Activated CD8-positive, alpha-beta memory T cell treated with anti-CD3 and anti-CD28 coated beads, Interleukin-2, amount 50 U/mL, for 24 hours (primary cell): ENCODE measurements at regions not wholly inside any gene's neighbourhood (a gene's known extent, or its start where the extent isn't known, plus 50 kb on each side); places are given as distances from the start of the nearest gene placed in this dataset.
A peak's percentile ranks its signal among the peaks of the same experiment; 100 is the strongest.
"Not testable (repeated sequence)": the region's sequence is repeated elsewhere in the genome, so short reads cannot be mapped to it uniquely, and the experiment has no call there.

Source experiments
- DNase-seq: peaks from one replicate; pipeline ENCODE4 v3.0.0-alpha.2; 2020; ENCODE audit errors: extremely low read depth

GRCh38 chr5:152178350-152178699, 226.8 kb downstream of the NMUR2 start:
- no peak for DNase-seq

- no peak for DNase-seq
Observed at GRCh38 chr5:152177626-152178349, 227.3 kb downstream of the NMUR2 start.

DNA sequence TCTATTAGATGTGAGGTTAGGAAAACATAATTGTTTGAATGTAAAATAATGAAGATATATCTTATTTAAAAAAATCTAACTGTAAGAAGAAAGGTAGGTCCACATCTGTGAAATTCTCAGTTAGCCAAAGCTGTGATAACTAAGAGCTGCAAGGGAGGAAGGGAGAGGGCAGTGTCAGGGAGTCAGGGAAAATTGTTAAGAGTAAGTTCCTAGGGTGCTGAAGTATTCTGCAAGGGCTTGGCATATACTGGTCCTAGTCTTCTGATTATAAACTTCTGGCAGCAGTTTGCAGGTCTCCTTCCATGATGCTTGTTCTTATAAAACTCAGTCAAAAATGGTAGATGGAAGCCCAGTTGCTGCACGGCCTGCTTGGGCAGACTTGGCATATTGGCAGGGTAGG, 233.2 kb downstream of the NMUR2 start:
- no peak for DNase-seq

DNA sequence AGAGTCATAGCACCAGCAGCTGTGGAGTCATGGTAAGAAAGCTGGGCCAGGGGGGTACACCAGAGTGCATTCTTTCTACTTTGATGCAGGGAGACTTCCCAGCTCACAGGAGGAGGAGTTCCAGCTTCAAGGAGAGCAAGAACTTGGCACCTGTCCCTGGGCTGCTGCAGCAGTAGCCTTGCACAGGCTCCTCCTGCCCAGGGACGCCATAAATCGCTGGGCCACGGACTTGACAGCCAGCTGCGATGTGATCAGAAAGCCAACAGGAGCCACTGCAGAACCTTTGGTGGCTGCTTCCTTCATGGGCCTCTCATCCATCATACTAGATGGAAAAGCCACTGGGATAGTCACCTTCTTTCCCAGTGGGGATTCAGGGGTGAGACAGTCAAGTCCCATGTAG, 234.7 kb downstream of the NMUR2 start:
- no peak for DNase-seq

GRCh38 chr5:152164860-152165259, 240.2 kb upstream of the GLRA1 start:
- DNase-seq: no peak

GRCh38 chr5:152159894-152160293, 235.2 kb upstream of the GLRA1 start:
- not testable (repeated sequence) for DNase-seq

DNA sequence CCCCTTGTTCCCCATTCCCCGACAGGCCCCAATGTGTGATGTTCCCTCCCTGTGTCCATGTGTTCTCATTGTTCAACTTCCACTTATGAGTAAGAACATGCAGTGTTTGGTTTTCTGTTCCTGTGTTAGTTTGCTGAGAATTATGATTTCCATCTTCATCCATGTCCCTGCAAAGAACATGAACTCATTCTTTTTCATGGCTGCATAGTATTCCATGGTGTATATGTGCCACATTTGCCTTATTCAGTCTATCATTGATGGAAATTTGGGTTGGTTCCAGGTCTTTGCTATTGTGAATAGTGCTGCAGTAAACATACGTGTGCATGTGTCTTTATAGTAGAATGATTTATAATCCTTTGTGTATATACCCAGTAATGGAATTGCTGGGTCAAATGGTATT, 229.8 kb upstream of the GLRA1 start:
- DNase-seq: not testable (repeated sequence)

GRCh38 chr5:152151940-152152339, 227.3 kb upstream of the GLRA1 start:
- no peak for DNase-seq

GRCh38 chr5:152151113-152151512, 226.5 kb upstream of the GLRA1 start:
- no peak for DNase-seq

- no peak for DNase-seq
Observed at GRCh38 chr5:152147286-152147685, 222.6 kb upstream of the GLRA1 start.

GRCh38 chr5:152146566-152146965, 221.9 kb upstream of the GLRA1 start:
- no peak for DNase-seq

DNA sequence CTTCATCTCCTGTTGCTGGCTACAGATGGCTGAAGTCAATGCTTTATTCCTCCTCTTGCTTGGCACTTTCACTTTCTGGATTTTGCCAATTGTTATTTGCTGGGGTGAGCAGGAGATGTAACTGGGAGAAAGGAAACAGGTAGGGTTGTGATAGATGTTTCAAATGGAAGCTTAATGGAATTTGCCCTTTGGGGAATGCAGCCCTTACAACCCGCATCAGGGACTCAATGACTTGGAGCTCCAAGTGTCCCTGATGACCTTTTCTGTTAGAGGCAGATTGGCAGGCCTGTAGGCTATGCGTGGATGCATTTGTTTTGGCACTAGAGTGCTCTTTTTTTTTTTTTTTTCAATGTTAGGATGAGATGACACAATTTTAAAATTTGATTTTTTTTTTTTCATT, 219.9 kb upstream of the GLRA1 start:
- DNase-seq: no peak

DNA sequence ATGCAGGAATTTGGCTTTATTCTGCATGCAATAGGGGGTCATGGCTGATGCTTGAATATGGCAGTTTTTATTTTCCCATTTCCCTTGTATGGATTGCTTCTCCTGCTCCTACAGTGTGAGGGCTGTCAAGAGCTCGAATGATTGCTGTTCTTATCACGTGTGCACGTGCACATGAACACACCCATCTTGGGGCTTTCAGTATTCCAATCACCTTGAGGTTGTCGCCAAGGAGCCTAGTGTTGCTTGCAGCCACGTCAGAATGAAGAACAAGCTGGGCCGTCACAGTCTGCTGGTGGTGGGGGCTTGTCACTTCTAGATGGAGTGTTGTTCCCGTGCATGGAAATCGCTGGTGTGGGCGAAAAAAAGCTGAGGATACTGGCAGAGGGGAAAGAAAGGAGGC, 219.4 kb upstream of the GLRA1 start:
- no peak for DNase-seq

GRCh38 chr5:152142840-152143469, 218.3 kb upstream of the GLRA1 start:
- peak; percentile 23 for DNase-seq

DNA sequence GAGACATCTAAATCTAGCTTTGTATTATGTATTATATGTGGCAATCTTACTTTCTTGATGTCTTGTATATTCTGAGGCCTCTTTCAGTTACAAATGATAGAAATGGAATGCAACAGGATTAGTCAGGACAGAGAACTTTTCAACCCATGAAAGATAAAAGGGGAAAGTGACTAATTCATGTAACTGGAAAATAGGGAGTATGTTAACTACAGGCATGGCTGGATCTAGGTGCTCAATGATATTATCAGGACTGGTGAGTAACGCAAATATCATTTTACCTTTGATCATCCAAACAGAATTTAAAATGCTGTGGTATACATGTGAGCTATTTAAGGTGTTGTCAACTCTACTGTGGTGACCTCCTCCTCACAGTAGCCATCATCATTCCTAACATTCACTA, 215.7 kb upstream of the GLRA1 start:
- DNase-seq: no peak

DNA sequence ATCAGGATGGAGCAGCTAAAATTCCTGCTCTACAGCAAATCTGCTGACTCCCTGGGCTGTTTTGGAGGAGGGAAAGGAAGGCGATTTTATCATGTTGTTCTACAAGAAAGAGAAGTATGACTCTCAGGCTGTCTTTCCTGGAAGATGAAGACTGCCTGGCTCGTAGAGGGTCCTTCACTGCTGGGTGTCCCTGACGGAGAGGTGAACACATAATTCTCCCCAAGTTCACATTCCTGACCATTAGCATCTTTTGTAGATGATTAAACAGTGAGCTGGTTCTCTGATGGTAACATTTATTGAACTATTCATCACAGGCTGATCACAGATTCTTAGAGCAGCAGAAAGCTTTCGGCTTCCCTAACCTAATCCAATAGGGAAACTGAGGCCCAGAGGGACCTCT, 212.4 kb upstream of the GLRA1 start:
- no peak for DNase-seq

DNA sequence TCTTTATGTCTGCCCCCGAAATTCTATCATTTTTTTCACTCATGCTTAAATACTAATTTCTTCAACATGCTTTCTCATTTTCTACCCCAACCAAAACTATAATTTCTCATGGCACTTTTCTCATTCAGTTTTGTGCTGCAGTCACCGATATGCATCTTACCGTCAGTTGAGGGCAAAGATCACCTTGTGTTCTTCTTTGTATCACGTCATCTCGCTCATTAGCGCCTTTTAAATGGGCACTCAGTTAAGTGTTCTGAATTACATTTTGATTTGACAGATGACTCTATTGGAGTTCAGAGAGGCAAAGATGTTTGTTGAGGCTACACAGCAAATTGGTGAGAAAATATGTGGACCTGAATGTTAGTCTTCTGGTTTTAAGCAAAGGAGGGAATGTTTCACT, 211.7 kb upstream of the GLRA1 start:
- no peak for DNase-seq

- DNase-seq: no peak
Observed at GRCh38 chr5:152135827-152136226, 211.2 kb upstream of the GLRA1 start.

DNA sequence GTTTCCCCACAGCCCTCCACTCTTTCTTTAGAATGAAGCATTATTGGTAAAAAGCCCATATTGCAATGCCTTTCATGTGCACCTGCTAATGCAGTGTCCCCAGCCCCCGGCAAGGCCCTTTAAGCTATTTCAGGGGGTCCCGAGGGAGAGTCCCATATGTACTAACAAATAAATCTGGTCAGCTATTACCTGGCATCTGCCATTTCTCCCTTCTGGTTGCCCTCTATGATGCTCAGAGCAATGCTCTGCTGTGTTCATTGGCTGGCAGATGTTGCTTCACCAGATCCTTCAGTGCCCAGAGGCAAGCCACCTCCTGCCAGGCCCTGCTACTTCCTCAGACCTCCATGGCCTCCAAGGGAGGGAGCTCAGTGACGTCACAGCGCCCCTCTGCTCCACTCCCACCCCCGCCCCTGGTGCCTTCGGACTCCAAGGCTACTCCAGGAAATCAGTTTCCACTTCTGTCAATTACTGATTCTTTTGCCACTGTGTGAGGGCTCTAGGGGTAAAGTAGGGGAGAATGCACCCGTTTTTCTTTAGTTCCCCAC, 201.1 kb upstream of the GLRA1 start:
- DNase-seq: no peak

GRCh38 chr5:152124409-152125041, 199.9 kb upstream of the GLRA1 start:
- DNase-seq: no peak

DNA sequence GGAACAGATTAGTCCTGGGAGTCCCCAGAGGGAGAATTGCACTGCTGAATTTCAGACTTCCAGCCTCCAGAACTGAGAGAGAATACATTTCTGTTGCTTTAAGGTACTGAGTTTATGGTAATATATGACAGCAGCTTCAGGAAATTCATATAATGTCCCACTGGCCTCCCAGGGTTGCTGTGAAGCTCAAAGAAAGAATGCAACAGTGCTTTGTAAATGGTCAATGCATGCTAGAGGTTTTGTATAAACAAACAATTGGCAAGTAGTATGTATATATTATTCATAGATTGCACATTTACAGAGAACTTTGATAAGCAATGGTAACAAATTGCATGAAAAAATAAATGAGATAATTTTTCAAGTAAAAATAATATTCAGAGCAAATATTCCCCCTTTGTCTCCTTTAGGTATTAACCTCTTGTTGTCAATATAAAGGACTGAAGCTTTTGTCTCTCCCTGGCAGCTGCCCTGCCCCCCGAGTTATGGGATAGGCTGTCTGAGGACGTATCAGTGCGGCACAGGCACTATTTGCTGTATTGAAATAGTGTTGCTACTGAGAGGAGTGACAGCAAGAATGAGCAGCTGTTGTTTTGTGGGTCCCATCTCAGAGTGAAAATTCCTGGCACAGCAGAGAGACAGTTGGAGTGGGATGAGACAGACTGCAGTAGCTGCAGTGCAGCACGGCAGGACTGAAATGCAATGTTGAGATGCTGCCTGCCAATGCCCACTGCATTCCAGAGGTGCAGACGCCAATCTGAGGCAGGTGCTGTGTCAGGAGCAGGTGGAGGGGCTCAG, 194.2 kb upstream of the GLRA1 start:
- no peak for DNase-seq

GRCh38 chr5:152116934-152117333, 192.3 kb upstream of the GLRA1 start:
- no peak for DNase-seq
